T1000 (cell line): ENCODE measurements at regions not wholly inside any gene's neighbourhood (a gene's known extent, or its start where the extent isn't known, plus 50 kb on each side); places are given as distances from the start of the nearest gene placed in this dataset.
A peak's percentile ranks its signal among the peaks of the same experiment; 100 is the strongest.
"Not testable (repeated sequence)": the region's sequence is repeated elsewhere in the genome, so short reads cannot be mapped to it uniquely, and the experiment has no call there.

Experiments
- DNase-seq: peaks from one replicate; lab custom pipeline; 2025; ENCODE audit warnings: mixed read lengths; lab: John Stamatoyannopoulos, UW

DNA sequence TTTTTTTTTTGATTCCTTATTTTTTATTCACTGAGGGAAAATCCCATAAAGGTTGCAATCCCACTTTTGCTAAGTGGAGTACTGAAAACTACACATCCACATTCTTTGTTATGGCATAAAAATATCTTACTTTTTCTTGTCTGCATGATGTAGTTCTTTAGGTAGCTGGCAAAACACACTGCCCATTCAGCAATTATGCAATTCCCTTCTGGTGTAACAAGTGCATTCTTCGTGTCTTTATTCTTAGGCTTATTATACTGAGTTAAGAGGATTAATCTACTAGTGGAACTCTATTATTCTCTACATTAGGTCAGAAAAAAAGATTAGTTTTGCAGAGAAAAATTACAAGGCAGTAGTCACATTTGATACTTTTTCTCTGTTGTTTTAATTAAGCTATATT, 403.8 kb upstream of the GBE1 start:
- no peak for DNase-seq

DNA sequence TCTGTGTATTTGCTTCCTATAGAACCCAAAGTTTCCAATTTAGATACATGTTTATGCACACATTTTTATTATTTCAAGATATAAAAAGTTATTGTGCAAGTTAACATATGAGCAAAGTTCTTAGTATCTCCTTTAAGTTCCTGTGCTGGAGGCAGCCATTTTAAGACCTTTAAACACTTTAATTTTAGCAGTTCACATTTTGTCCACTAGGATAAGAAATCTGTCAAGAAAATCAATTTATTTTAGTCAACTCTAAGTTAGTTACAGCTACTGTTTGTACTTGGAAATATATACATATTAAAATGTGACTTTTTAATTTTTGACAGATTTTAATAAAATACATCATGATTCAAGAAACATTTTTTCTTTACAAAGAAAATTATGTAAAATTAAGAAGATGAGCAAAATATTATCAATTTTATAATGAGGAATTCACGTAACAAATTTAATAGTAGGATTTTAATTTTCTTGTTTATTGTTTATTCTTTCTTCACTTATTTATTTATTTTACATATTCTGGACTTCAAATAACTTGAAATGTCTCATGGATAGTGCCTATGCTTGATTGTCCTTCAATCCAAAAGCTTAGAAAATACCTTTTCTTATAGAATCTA, 402.6 kb upstream of the GBE1 start:
- no peak for DNase-seq

DNA sequence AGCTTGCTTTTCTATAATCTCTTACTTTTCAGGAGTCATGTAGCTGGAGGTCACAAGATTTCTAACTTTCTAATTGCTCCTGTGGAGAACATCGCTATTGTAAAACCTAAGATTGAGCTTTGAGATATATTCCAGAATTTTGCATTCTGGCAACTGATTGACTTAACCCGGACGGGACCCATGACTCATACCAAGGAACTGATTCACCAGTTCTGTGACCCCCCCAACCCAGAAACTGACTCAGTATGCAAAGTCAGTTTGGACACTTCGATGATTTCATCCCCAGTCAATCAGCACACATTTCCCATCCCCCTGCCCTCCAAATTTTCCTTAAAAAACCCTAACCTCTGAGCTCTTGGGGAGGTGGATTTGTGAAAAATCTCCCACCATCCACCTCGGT, 396.5 kb upstream of the GBE1 start:
- peak; percentile 35 for DNase-seq

DNA sequence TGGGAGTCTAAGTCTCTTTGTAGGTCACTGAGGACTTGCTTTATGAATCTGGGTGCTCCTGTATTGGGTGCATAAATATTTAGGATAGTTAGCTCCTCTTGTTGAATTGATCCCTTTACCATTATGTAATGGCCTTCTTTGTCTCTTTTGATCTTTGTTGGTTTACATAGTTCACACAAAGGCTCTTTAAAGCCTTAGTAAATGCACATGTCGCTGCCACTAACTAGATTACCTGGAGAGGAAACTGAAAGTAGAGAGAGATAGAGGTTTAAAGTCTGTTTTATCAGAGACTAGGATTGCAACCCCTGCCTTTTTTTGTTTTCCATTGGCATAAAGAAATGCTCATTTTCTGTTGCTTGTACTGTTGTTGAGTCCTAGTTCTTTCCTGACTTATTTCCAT, 392.4 kb upstream of the GBE1 start:
- DNase-seq = not testable (repeated sequence)

- DNase-seq = no peak
Observed at GRCh38 chr3:82145742-82146141, 384.3 kb upstream of the GBE1 start.

GRCh38 chr3:82144811-82145210, 383.4 kb upstream of the GBE1 start:
- no peak for DNase-seq

- DNase-seq = no peak
Observed at GRCh38 chr3:82143661-82144412, 382.4 kb upstream of the GBE1 start.

- no peak for DNase-seq
Observed at GRCh38 chr3:82141592-82141991, 380.1 kb upstream of the GBE1 start.

GRCh38 chr3:82137861-82138260, 376.4 kb upstream of the GBE1 start:
- no peak for DNase-seq

DNA sequence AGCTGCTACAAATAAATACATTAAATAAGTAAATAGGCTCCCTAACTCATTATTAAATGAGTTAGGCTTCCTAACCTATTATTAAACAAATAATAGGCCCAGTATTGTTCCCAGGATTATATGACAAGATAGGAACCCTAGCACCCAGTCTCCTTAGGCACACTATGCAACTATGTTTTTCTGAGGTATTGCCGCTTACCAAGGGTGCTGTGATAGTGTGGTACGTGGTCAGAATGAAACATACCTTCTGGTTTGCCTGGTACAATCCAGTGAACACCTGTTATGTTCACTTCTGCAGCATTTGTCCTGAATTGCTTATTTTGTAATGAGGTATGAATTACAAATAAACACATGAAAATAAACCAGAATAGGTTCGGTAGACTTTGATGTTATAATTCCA, 375.6 kb upstream of the GBE1 start:
- no peak for DNase-seq

- DNase-seq = no peak
Observed at GRCh38 chr3:82133070-82133606, 371.7 kb upstream of the GBE1 start.

GRCh38 chr3:82132210-82133069, 371.0 kb upstream of the GBE1 start:
- DNase-seq = no peak

DNA sequence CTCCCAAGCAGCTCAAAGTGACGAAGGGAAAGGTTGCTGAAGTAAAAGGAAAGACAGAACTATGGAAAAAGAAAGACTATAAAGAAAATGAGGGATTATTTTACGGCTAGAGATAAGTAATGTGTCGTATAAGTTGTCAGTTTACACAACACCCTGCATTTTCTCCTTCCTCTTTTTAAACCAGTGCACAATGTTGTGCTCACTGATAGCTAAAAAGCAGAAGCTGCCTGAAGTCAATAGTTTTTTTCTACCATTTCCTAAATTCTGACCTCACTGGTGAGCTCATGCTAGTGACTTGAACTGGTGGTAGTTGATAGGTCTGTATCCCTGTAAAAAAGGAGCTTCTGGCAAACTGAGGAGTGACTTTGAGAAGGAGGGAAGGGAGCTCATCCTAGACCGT, 368.6 kb upstream of the GBE1 start:
- DNase-seq = no peak

DNA sequence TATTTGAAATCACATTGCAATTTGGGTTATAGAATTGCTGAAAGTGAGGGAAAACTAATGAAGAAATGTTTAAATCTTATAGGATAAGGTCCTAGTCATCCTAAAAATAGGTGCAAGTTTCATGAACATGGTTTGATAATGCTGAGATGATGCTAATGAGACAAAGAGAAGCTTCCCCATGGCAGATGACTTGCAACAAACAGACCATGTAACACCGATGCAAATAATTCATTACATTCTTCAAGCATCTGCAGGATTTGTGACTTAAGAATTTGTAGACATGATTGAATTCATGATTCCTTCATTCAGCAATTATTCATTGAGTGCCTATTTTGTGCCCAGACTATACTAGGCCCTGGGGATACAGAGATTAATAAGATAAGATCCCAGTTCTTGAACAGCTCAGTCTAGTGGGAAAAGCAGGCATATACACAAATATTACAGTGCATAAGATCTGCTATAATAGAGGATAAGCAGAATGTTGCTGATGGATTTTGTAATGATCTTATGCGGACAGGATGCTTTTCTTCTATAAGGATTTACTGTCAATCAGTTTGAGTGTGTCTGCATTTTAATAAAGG, 367.9 kb upstream of the GBE1 start:
- DNase-seq = no peak

DNA sequence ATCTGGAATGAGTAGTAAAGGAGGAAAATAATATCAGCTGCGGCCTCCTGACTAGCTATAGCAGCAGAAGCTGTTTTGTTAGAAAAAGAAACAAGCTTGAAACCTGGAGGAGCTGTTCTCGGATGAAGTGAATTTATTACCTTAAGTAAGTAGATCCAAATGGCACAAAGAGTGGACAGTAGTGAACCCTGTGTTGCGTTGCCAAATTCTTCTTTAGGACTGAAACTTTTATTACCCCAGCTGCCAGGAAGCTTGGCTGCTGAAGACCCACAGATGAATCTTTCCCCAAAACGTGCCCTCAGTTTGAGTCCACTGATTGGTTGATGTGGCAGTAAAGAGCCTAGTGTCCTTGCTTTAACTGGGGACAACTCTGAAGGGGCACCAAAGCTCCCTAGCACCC, 366.8 kb upstream of the GBE1 start:
- DNase-seq = no peak

DNA sequence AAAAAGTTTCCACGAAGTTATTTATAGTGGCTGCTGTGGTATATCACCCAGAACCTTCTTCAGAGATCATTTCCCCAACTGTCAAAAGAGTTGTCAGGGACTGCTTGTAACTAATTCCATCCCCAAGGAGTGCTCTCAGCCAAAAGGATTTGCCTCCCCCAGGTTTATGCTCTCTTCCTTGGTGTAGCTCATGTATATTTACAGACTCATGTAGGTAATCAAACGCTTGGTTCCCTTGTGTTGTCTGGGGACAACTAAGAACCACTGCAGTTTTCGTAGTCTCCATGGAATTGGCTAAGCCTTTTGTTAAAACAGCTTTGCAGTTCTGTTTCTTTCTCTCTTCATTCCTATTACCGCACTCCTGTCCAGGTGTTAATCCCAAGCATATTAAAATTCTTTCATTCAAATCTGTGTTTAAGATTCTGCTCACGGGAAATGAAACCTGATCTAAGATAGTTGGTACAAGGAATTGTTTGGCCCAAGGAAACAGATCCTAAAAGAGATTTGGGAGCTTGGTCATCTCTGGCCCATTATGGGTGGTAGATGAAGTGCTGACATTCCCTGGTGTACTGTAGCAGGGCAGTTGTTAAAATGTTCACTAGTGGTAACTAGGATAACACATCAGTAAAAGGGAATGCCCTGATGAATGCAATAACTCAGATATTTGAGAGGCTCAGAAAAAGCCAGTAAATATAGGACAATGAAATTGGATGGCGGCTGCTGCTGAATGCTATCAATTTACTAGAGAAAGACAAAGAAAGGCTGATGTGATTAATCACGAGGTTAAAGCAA, 361.3 kb upstream of the GBE1 start:
- DNase-seq = no peak

DNA sequence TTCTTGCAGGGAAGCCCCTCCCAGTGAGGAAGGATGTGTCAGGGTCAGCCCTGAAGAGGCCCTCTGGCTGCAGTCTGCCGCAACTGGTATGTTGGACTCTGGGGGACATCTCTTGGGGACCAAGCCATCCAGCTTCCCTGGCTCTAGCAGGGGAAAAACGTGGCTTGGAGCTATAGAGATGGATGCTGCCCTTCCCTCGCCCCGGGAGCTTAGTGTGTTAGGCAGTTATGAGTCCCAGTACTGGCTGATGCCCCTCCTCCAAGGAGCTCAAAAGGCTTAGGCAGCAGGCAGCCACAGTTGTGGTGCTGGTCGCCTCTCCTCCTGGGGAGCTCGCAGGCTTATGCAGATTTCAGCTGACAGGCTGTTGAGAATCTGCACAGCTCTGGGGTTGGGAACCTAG, 353.1 kb upstream of the GBE1 start:
- DNase-seq = no peak

DNA sequence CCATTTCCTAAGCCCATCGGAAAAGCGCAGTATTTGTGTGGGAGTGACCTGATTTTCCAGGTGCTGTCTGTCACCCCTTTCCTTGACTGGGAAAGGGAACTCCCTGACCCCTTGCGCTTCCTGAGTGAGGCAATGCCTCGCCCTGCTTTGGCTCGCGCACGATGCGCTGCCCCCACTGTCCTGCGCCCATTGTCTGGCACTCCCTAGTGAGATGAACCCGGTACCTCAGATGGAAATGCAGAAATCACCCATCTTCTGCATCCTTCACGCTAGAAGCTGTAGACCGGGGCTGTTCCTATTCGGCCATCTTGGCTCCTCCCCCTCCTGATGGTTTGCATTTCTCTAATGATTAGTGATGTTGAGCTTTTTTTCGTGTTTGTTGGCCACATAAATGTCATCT, 349.3 kb upstream of the GBE1 start:
- not testable (repeated sequence) for DNase-seq

DNA sequence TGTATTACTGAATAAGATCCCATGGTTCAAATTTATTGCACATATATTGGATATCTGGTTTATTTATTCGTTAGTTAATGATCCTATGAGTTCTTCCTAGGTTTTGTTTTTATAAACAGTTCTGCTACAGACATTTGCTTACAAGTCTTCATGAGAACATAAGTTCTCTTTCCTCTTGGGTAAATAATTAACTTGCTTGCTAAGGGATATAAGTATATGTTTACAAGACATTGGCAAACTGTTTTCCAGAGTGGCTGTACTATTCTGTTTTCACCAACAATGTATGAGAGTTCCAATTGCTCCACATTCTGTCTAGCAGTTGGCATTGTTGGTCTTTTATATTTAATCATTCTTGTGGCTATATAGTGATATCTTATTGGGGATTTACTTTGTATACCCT, 341.8 kb upstream of the GBE1 start:
- DNase-seq = no peak

DNA sequence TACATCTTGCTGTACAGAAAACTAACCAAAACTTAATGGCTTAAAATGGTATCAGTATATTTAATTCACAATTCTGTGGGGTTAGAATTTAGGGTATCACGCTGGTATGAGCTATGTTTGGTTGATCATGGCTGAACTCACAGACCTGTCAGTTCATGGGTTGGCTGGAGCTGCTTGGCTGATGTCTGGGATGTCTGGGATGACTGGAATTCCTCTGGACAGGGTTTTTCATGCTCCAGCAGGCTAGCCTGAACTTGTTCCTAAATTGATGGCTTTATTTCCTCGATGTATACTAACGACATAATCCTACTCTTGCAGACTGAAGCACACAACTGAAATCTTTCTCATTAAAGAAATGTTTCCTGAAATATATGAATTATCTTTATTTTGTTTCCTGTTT, 338.9 kb upstream of the GBE1 start:
- DNase-seq = no peak

DNA sequence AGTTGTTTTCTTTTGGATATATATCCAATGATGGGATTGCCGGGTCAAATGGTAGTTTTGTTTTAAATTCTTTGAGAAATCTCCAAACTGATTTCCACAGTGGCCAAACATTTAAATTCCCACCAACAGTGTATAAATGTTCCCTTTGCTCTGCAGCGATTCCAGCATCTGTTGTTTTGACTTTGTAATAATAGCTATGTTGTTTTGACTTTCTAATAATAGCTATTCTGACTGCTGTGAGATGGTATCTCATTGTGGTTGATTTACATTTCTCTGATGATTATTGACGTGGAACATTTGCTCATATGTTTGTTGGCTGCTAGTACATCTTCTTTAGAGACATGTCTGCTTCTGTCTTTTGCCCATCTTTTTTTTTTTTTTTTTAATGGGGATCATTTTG, 332.2 kb upstream of the GBE1 start:
- no peak for DNase-seq

DNA sequence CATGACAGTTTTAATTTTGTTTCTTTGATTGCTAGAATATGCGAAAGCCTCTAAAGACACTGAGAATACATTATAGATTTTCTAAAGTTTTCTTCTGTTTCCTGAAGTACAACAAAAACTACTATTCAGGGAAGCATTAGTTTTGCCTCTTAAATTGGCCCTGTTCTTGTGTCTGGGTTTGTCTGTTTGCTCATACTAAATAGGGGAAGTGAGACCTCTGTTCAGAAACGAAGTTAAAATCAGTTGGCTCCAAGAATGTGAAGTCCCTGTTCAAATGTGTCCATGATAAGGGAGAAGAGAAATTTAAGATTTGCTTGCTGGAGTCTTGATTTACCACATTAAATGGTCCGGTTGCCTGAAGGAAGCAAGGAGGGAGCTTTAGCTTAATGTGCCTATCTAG, 327.3 kb upstream of the GBE1 start:
- no peak for DNase-seq
